Ishikawa (cell line): ENCODE measurements at regions not wholly inside any gene's neighbourhood (a gene's known extent, or its start where the extent isn't known, plus 50 kb on each side); places are given as distances from the start of the nearest gene placed in this dataset.

ENCODE experiments used
- CEBPB ChIP-seq: IDR thresholded peaks from 2 replicates; pipeline ENCODE4 v1.6.1; 2012
- CREB1 ChIP-seq: IDR thresholded peaks from 2 replicates; pipeline ENCODE4 v1.6.1; 2012; ENCODE audit warnings: low read depth
- EGR1 ChIP-seq: IDR thresholded peaks from 2 replicates; pipeline ENCODE4 v1.6.1; 2012
- EP300 ChIP-seq: IDR thresholded peaks from 2 replicates; pipeline ENCODE4 v1.6.1; 2012; ENCODE audit warnings: borderline replicate concordance
- FOXM1 ChIP-seq: IDR thresholded peaks from 2 replicates; pipeline ENCODE4 v1.6.1; 2012; ENCODE audit warnings: low read depth, borderline replicate concordance
- NFIC ChIP-seq: IDR thresholded peaks from 2 replicates; pipeline ENCODE4 v1.6.1; 2012
- RAD21 ChIP-seq: IDR thresholded peaks from 2 replicates; pipeline ENCODE4 v1.6.1; 2012; ENCODE audit warnings: low read depth
- TAF1 ChIP-seq: IDR thresholded peaks from 2 replicates; pipeline ENCODE4 v1.6.1; 2012; ENCODE audit warnings: low read depth, mild to moderate bottlenecking
- TCF12 ChIP-seq: IDR thresholded peaks from 2 replicates; pipeline ENCODE4 v1.6.1; 2012; ENCODE audit warnings: low read depth
- TEAD4 ChIP-seq: IDR thresholded peaks from 2 replicates; pipeline ENCODE4 v1.6.1; 2012
- YY1 ChIP-seq: IDR thresholded peaks from 2 replicates; pipeline ENCODE4 v1.6.1; 2012; ENCODE audit warnings: low read depth
- ZBTB7A ChIP-seq: IDR thresholded peaks from 2 replicates; pipeline ENCODE4 v1.6.1; 2012; ENCODE audit warnings: low read depth
- TF ChIP-seq, protein P1 (sequence below): IDR thresholded peaks from 2 replicates; pipeline ENCODE4 v1.6.1; 2012; ENCODE audit warnings: low read depth, mild to moderate bottlenecking
- TF ChIP-seq, protein P2 (sequence below): IDR thresholded peaks from 2 replicates; pipeline ENCODE4 v1.6.1; 2012
- TF ChIP-seq, protein P3 (sequence below): IDR thresholded peaks from 2 replicates; pipeline ENCODE4 v1.6.1; 2012

- TF ChIP-seq TAF1 (no peak), NFIC (no peak), CEBPB (no peak)
- TF ChIP-seq, protein P1, sequence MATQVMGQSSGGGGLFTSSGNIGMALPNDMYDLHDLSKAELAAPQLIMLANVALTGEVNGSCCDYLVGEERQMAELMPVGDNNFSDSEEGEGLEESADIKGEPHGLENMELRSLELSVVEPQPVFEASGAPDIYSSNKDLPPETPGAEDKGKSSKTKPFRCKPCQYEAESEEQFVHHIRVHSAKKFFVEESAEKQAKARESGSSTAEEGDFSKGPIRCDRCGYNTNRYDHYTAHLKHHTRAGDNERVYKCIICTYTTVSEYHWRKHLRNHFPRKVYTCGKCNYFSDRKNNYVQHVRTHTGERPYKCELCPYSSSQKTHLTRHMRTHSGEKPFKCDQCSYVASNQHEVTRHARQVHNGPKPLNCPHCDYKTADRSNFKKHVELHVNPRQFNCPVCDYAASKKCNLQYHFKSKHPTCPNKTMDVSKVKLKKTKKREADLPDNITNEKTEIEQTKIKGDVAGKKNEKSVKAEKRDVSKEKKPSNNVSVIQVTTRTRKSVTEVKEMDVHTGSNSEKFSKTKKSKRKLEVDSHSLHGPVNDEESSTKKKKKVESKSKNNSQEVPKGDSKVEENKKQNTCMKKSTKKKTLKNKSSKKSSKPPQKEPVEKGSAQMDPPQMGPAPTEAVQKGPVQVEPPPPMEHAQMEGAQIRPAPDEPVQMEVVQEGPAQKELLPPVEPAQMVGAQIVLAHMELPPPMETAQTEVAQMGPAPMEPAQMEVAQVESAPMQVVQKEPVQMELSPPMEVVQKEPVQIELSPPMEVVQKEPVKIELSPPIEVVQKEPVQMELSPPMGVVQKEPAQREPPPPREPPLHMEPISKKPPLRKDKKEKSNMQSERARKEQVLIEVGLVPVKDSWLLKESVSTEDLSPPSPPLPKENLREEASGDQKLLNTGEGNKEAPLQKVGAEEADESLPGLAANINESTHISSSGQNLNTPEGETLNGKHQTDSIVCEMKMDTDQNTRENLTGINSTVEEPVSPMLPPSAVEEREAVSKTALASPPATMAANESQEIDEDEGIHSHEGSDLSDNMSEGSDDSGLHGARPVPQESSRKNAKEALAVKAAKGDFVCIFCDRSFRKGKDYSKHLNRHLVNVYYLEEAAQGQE, result no peak
- TF ChIP-seq, protein P2, sequence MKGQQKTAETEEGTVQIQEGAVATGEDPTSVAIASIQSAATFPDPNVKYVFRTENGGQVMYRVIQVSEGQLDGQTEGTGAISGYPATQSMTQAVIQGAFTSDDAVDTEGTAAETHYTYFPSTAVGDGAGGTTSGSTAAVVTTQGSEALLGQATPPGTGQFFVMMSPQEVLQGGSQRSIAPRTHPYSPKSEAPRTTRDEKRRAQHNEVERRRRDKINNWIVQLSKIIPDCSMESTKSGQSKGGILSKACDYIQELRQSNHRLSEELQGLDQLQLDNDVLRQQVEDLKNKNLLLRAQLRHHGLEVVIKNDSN, result no peak
These were observed 290.1 kb upstream of the PRDM1 start for GRCh38 chr6:105795913-105796517.

DNA sequence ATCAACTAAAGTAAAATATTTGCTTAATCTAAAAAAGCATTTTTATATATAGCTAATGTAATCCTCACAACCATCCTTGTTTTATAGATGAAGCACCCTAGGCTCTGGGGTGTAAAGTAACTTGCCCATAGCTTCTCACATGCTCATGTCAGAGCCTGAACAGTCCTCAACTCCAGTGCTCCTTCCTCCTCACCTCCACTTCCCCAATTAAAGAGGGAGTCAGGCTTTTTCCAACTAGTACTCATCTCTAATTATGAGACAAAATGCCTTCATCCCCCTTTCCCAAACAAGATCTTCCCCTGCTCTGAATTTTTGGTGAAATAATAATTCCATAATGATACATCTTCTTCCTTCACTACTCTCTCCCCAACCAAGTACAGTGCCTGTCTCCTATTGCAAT is 290.8 kb upstream of the PRDM1 start:
- TF ChIP-seq TEAD4 (no peak), RAD21 (no peak), YY1 (no peak), CREB1 (no peak), EP300 (no peak), TCF12 (no peak), TAF1 (no peak), EGR1 (no peak), ZBTB7A (no peak), CEBPB (no peak), FOXM1 (no peak), NFIC (no peak)
- TF ChIP-seq, protein P3, sequence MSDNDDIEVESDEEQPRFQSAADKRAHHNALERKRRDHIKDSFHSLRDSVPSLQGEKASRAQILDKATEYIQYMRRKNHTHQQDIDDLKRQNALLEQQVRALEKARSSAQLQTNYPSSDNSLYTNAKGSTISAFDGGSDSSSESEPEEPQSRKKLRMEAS, result no peak
- TF ChIP-seq, protein P2, result no peak
- TF ChIP-seq, protein P1, result no peak

- no peak for TF ChIP-seq TCF12
- no peak for TF ChIP-seq FOXM1
- no peak for TF ChIP-seq ZBTB7A
- TF ChIP-seq TEAD4, result no peak
- TF ChIP-seq CREB1, result no peak
These were observed 291.3 kb upstream of the PRDM1 start for GRCh38 chr6:105794870-105795269.

DNA sequence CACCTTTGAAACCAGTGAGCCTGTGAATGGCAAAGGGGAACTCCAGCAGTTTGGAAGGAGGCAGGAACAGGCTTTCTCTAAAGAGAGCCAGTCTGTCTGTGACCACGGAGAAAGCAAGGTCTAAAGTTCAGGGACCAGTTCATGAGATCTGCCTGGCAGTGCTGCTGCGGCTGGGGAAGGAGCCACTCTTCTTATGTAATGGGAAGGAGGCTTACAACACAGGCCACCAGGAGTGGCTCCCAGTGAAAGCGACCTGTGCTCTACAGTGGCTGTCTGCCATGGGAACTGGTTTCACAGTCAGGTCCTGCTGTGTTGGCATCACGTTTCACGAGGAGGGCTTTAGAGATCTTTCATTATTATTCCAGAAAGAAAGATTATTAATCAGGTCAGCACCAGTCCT is 291.9 kb upstream of the PRDM1 start:
- peak; percentile 52; the same call in 1 of the 2 replicates for TF ChIP-seq EP300
- TF ChIP-seq NFIC, result peak; percentile 19; the same call in 1 of the 2 replicates
- no peak for TF ChIP-seq ZBTB7A
- no peak for TF ChIP-seq EGR1
- TF ChIP-seq CREB1, result no peak
- TF ChIP-seq RAD21, result peak; percentile 10; the same call in 1 of the 2 replicates
- TF ChIP-seq CEBPB, result peak; percentile 71

- TF ChIP-seq, protein P3, result no peak
- TF ChIP-seq ZBTB7A (no peak), RAD21 (peak; percentile 24; the same call in 1 of the 2 replicates)
These were observed 293.0 kb upstream of the PRDM1 start for GRCh38 chr6:105793130-105793529.

- TF ChIP-seq ZBTB7A, result no peak
- no peak for TF ChIP-seq RAD21
- TF ChIP-seq YY1, result no peak
- TF ChIP-seq NFIC, result no peak
- TF ChIP-seq CEBPB, result no peak
- no peak for TF ChIP-seq TAF1
- TF ChIP-seq EGR1, result no peak
- TF ChIP-seq FOXM1, result no peak
- TF ChIP-seq, protein P3, result no peak
- no peak for TF ChIP-seq TEAD4
- TF ChIP-seq, protein P1, result no peak
- TF ChIP-seq EP300, result no peak
- no peak for TF ChIP-seq CREB1
- TF ChIP-seq, protein P2, result no peak
- TF ChIP-seq TCF12, result no peak
These were observed 294.4 kb upstream of the PRDM1 start for GRCh38 chr6:105791583-105792318.
